MM.1S (cell line): ENCODE measurements at regions not wholly inside any gene's neighbourhood (a gene's known extent, or its start where the extent isn't known, plus 50 kb on each side); places are given as distances from the start of the nearest gene placed in this dataset.

Experiments
- DNase-seq: peaks from one replicate; pipeline ENCODE4 v3.0.0-alpha.2; 2015
- H2AFZ ChIP-seq: fragments of 300-600 bp; sonication (generic); 2 replicates; pipeline ENCODE4 v1.6.0; 2016; ENCODE audit warnings: antibody characterized with exemption, low read length
- H3F3A ChIP-seq: fragments of 300-600 bp; sonication (generic); 2 replicates; pipeline ENCODE4 v1.6.1; 2016; ENCODE audit warnings: mild to moderate bottlenecking, antibody characterized with exemption, low read length, moderate library complexity, mixed read lengths; ENCODE audit not compliant: insufficient read depth
- H3K27ac ChIP-seq: fragments of 300-600 bp; sonication (generic); 2 replicates; pipeline ENCODE4 v1.5.1; 2016; ENCODE audit warnings: mild to moderate bottlenecking, low read length
- H3K27me3 ChIP-seq: fragments of 300-600 bp; sonication (generic); replicated peaks from 2 replicates; pipeline ENCODE4 v1.6.0; 2016; ENCODE audit warnings: low read length; ENCODE audit not compliant: insufficient read depth
- H3K36me3 ChIP-seq: fragments of 300-600 bp; sonication (generic); replicated peaks from 2 replicates; pipeline ENCODE4 v1.6.1; 2016; ENCODE audit warnings: mild to moderate bottlenecking, low read length, mixed read lengths; ENCODE audit not compliant: insufficient read depth
- H3K4me1 ChIP-seq: fragments of 300-600 bp; sonication (generic); 2 replicates; pipeline ENCODE4 v1.6.1; 2016; ENCODE audit warnings: low read length, mixed read lengths
- H3K4me2 ChIP-seq: fragments of 300-600 bp; sonication (generic); 2 replicates; pipeline ENCODE4 v1.6.0; 2016; ENCODE audit warnings: low read depth, low read length
- H3K4me3 ChIP-seq: fragments of 300-600 bp; sonication (generic); 2 replicates; pipeline ENCODE4 v1.5.1; 2016; ENCODE audit warnings: low read length, mixed read lengths
- H3K79me2 ChIP-seq: fragments of 300-600 bp; sonication (generic); 2 replicates; pipeline ENCODE4 v1.6.1; 2016; ENCODE audit warnings: mixed run types, low read length, mixed read lengths
- H3K9ac ChIP-seq: fragments of 300-600 bp; sonication (generic); 2 replicates; pipeline ENCODE4 v1.6.1; 2016; ENCODE audit warnings: low read length, mixed read lengths
- H3K9me2 ChIP-seq: fragments of 300-600 bp; sonication (generic); replicated peaks from 2 replicates; pipeline ENCODE4 v1.6.1; 2016; ENCODE audit warnings: mild to moderate bottlenecking, low read length, mixed read lengths; ENCODE audit not compliant: insufficient read depth
- H3K9me3 ChIP-seq: fragments of 300-600 bp; sonication (generic); replicated peaks from 2 replicates; pipeline ENCODE4 v1.6.1; 2016; ENCODE audit warnings: mild to moderate bottlenecking, low read length, mixed read lengths; ENCODE audit not compliant: insufficient read depth
- H4K20me1 ChIP-seq: fragments of 300-600 bp; sonication (generic); 2 replicates; pipeline ENCODE4 v1.6.1; 2016; ENCODE audit warnings: mild to moderate bottlenecking, low read length, moderate library complexity, mixed read lengths; ENCODE audit not compliant: insufficient read depth
- EZH2 ChIP-seq: fragments of 300-600 bp; sonication (generic); optimal IDR thresholded peaks from 2 replicates; pipeline ENCODE3; 2017; ENCODE audit warnings: low read depth, mild to moderate bottlenecking, antibody characterized with exemption, low read length, mixed read lengths
- EZH2phosphoT487 ChIP-seq: fragments of 300-600 bp; sonication (generic); IDR thresholded peaks from 2 replicates; pipeline ENCODE4 v1.6.1; 2018; ENCODE audit warnings: antibody characterized with exemption, low read length
- TF ChIP-seq, protein P1 (sequence below): fragments of 300-600 bp; sonication (generic); IDR thresholded peaks from 2 replicates; pipeline ENCODE4 v1.5.1; 2016; ENCODE audit warnings: antibody characterized with exemption, low read length, mixed read lengths

- Histone ChIP-seq H2AFZ (no peak overlapping the region), H4K20me1 (no peaks in the 10 kb centered on the region), H3K79me2 (no peaks in the 10 kb centered on the region), H3K4me1 (no peaks in the 10 kb centered on the region), H3K27me3 (no peaks in the 10 kb centered on the region), H3K9ac (no peak overlapping the region), H3K9me3 (no peaks in the 10 kb centered on the region), H3K9me2 (no peaks in the 10 kb centered on the region), H3K4me3 (no peak overlapping the region), H3K4me2 (no peak overlapping the region), H3K27ac (no peak overlapping the region), H3F3A (no peaks in the 10 kb centered on the region), H3K36me3 (no peaks in the 10 kb centered on the region)
- DNase-seq: no peak
- TF ChIP-seq EZH2phosphoT487 (no peak), EZH2 (no peak)
- TF ChIP-seq, protein P1, sequence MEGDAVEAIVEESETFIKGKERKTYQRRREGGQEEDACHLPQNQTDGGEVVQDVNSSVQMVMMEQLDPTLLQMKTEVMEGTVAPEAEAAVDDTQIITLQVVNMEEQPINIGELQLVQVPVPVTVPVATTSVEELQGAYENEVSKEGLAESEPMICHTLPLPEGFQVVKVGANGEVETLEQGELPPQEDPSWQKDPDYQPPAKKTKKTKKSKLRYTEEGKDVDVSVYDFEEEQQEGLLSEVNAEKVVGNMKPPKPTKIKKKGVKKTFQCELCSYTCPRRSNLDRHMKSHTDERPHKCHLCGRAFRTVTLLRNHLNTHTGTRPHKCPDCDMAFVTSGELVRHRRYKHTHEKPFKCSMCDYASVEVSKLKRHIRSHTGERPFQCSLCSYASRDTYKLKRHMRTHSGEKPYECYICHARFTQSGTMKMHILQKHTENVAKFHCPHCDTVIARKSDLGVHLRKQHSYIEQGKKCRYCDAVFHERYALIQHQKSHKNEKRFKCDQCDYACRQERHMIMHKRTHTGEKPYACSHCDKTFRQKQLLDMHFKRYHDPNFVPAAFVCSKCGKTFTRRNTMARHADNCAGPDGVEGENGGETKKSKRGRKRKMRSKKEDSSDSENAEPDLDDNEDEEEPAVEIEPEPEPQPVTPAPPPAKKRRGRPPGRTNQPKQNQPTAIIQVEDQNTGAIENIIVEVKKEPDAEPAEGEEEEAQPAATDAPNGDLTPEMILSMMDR: no peak
These were observed 86.9 kb downstream of the SPTSSA start for GRCh38 chr14:34374998-34375740.

- Histone ChIP-seq H3K9ac (no peak overlapping the region), H3K27me3 (no peaks in the 10 kb centered on the region), H2AFZ (no peak overlapping the region), H3K9me3 (no peaks in the 10 kb centered on the region), H3K79me2 (no peaks in the 10 kb centered on the region), H4K20me1 (no peaks in the 10 kb centered on the region), H3K4me2 (no peak overlapping the region), H3K27ac (no peak overlapping the region), H3K4me1 (no peaks in the 10 kb centered on the region), H3K4me3 (no peak overlapping the region), H3K36me3 (no peaks in the 10 kb centered on the region), H3F3A (no peaks in the 10 kb centered on the region), H3K9me2 (no peaks in the 10 kb centered on the region)
- no peak for DNase-seq
- TF ChIP-seq EZH2 (no peak), EZH2phosphoT487 (no peak)
- TF ChIP-seq, protein P1: no peak
These were observed 88.8 kb downstream of the SPTSSA start for GRCh38 chr14:34373191-34373590.

DNA sequence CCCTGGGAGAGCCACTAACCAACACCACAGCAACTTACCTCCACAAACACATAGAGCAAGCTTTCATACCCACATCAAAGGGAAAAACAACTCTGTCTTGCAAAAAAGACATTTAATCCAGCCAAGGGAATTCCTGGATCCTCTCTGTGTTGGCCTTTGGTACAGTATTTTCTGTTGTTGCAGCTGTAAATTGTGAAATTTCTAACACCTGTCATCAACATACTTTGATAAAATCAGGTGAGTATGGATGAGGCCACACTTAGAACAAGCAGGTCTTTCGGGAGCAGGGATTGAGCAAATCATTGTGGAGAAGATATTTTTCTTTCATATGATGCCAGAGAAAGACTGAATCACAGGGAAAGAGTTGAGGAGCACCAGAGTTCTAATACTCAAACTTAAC lies 89.3 kb downstream of the SPTSSA start:
- H3K4me2 ChIP-seq: no peak overlapping the region
- H3K9me2 ChIP-seq: no peaks in the 10 kb centered on the region
- no peaks in the 10 kb centered on the region for H3K9me3 ChIP-seq
- no peaks in the 10 kb centered on the region for H4K20me1 ChIP-seq
- no peaks in the 10 kb centered on the region for H3F3A ChIP-seq
- no peak overlapping the region for H3K4me3 ChIP-seq
- DNase-seq: no peak
- no peak overlapping the region for H3K9ac ChIP-seq
- no peaks in the 10 kb centered on the region for H3K79me2 ChIP-seq
- H3K27me3 ChIP-seq: no peaks in the 10 kb centered on the region
- H3K36me3 ChIP-seq: no peaks in the 10 kb centered on the region
- no peaks in the 10 kb centered on the region for H3K4me1 ChIP-seq
- no peak for TF ChIP-seq EZH2
- TF ChIP-seq, protein P1: no peak
- TF ChIP-seq EZH2phosphoT487: no peak
- no peak overlapping the region for H3K27ac ChIP-seq
- H2AFZ ChIP-seq: no peak overlapping the region
